Stimulated activated CD4-positive, alpha-beta T cell treated with anti-CD3 and anti-CD28 coated beads, Interleukin-1b, Interleukin-23, amount 100 ng/mL, for 48 hours (primary cell): ENCODE measurements at regions not wholly inside any gene's neighbourhood (a gene's known extent, or its start where the extent isn't known, plus 50 kb on each side); places are given as distances from the start of the nearest gene placed in this dataset.

Experiments used
- DNase-seq: peaks from one replicate; pipeline ENCODE4 v3.0.0-alpha.2; 2020

DNA sequence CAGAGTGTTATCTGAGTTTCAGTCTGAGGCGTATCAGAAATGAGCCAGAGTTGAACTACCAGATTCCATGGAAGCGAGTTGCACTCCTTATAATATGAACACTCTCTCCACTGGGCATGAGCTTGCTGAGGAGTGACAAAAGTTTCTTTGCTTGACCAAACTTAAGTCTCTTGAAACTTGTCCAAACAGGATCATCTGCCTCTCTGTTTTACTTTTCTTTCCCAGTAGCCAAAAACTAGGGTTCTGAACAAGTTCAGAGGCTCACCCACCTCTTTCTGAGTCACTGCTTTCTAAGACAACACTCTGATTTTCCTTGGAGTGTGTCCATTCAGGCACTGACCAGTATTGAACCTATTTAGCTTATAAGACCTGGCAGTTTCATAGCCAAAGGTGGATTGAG lies 233.2 kb upstream of the TCF4 start:
- no peak for DNase-seq

DNA sequence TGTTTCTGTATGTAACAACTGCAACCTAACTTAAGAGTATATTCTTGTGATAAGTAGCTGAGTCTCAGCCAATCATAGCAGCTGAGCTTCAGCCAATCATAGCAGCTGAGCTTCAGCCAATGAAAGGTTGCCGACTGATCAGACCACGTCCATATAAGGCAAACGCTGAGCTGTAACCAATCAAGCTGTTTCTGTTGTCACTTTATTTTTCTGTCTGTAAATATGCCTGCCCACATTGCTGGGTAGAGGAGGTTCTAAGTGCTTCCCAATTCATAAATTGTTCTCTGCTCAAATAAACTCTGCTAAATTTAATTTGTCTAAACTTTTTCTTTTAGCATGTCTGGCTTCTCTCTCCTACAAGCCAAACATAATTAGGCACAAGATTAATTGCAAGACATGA lies 231.5 kb upstream of the TCF4 start:
- no peak for DNase-seq

DNA sequence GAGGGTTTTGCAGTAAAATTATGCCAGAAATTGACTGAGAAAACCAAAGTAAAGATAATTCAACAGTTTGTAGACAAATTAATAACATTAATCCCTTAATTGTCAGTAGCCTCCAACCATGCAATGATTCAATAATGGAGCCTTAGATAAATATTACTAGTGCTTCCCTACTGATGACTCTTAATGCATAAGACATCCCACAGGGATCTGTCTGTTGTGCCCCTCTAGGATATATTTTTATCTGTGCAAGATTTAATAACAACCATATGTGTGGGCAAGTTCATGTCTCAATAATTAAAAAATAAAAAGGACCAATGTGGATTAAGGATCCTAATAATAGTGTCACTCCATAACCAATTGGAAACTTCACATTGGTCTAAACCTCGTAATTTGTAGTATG lies 230.3 kb upstream of the TCF4 start:
- no peak for DNase-seq

DNA sequence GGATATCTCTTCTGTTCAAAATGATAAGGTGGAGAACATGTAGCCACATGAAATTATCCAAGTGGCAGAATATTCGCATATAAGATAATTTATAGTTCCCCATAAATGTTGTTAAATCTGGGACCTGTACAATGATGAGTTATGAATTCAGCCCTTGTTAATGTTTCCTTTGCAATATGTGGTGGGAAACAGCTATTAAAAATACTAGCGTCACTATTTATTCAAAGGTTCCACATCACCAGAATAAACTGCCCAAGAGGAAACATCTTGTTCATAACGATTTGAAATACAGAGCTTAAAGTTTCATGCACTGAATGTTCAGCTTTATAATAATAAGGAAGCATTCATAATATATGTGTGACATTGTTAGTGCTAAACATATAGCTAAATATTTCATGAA lies 223.9 kb upstream of the TCF4 start:
- DNase-seq, result no peak

- DNase-seq, result no peak
Measured at GRCh38 chr18:55805666-55806065, 217.7 kb upstream of the TCF4 start.

GRCh38 chr18:55795101-55795669 lies 207.2 kb upstream of the TCF4 start:
- no peak for DNase-seq

GRCh38 chr18:55794288-55795052 lies 206.5 kb upstream of the TCF4 start:
- DNase-seq, result no peak

DNA sequence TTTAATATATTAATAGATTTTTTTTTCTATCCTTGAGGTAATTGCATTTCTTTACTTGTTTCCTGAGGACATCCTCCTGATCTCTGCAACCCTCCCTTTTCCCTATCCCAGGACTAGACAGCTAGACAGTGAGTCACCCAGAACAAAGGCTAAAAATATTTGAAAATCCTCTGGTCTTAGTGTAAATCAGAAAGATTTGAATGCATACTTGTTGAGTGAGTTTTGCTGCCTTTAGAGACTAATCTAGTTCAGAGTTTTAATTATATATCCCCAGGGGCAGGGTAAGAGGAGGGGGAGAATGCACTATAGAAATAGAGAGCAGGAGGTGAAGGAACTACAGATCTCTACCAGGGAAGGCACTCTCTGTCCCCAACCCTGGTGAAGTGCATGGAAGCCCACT lies 202.3 kb upstream of the TCF4 start:
- DNase-seq, result no peak

GRCh38 chr18:55787536-55788073 lies 199.6 kb upstream of the TCF4 start:
- DNase-seq, result no peak

- no peak for DNase-seq
Measured at GRCh38 chr18:55786651-55787272, 198.8 kb upstream of the TCF4 start.

- DNase-seq, result no peak
Measured at GRCh38 chr18:55783921-55784320, 195.9 kb upstream of the TCF4 start.

DNA sequence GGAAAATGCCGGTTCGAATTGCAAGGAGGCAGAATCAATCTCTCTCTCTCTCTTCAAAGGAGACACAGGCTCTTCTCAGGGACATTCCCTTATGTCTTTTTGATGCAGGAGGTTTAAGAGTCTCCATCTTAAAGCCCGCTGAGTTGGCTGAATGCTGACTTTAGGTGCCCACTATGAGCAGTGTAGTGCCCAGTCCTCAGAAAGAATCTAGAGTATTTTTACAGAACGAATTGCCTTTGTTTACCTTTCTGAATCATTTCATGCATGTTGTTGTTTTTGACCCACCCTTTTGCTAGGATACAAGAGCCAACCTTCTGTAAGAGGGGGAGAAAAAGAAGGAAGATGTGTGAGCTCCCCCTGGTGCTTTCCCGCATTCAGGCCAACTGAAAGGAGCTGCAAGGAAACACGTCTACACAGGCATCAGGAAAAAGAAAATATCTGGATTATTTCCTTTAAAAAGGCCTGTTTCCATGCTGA lies 193.5 kb upstream of the TCF4 start:
- DNase-seq, result no peak

DNA sequence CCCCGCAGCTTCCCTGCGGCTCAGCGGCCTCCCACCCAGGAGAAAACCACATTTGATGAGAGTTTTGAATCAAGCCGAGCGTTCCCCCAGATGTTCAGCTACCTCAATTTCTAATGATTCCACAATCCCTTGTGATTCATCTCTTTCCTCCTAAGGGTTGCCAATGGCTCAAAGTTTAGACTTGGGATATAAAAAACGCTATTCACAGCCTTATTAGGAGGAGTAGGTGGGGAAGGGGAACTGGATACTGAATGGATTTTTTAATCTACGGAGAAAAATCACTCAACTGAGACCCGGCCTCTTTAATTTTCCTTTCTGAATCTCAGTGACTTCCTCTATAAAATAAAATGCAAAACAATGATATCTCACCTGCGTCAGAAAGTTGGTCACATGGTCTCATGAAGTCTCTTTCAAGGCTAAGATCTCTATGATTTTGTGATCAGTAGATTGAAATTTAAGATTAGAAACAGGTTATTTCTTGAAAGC lies 192.6 kb upstream of the TCF4 start:
- DNase-seq, result no peak

- no peak for DNase-seq
Measured at GRCh38 chr18:55779691-55780585, 191.9 kb upstream of the TCF4 start.

DNA sequence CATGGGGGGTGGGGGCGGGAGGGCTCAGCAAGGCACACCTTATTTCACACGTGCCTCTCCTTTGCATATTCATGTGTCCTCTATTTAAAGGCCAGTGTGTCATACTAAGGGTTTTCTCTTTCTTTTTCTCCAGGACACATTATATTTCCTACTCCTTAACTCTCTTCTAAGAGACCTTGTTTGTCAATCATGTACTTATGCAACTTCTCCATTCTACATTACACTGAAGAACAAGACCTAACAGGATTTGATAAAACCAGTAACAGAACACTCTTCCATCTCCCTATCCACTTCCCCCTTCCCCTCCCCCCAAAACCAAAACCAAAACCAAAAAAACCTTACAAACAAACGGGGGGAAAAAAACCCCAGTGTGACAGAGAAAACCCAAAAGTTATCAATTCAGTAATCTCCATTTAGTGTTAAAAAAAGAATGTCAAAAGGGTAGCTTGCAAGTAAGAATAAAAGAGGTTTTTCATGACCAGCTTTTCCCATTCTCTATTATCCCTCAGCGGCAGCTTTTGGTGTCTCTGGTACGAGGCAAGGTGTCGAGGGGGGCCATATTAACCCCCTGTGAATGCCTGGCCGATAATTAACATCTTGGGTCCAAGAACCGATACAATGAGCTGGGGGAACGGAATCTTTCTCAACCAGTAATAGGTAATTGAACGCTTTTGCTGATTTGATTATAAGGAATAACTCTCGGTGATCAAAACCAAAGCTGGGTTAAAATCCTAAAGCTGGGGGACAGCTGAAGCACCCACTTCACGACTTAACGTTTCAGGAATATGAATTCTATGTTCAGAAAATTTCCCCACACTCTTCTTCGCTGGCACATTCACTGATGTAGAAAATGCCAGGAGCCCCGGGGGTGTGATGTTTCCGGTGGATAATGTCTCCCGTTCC lies 191.0 kb upstream of the TCF4 start:
- DNase-seq, result no peak

DNA sequence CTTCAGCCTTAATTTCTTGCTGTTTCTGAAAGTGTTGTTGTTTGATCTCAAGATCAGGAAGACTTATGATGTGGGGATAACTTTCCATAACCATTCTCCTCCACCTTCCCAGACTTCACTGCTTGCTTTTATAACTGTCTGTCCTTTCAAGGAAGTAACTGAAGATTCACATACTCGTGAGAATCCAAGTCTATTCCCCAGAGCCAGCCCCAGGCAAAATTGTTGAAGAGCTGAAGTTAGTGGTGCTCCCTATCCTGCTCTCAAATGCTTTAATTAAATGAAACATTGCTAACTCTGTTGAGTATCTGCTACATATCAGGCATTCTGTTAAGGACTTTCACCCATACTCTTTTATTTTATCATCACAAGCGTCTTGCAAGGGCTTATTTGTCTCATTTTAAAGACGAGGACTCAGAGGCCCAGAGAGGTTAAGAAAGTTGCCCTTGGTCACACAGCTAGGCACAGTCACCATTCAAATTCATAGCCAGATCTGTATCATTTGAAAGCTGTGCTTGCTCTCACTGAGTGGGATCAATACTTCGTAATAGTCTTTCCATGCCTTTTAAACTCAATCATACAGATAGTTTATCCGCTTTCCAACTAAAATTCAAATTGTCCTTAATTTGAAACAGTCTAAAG lies 189.8 kb upstream of the TCF4 start:
- no peak for DNase-seq

GRCh38 chr18:55775972-55776371 lies 188.0 kb upstream of the TCF4 start:
- no peak for DNase-seq

DNA sequence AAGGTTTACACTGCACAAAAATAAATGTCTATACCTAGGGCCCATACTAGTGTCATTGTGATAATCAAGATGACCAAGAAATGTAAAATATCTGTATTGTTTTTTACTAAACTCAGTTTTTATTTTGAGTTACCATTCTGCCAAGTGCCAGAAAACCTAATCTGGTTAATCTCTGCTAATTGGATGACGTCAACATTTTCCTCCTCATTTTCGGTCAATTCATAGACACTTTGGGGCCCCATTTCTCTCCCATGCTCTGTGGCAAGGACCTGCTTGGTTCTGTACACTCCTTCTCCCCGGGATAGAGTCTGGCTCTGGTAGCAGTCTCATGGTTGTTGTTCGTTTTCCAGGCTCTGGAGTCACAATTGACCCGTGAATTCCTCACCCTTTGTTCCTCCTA lies 186.5 kb upstream of the TCF4 start:
- DNase-seq, result no peak

GRCh38 chr18:55768255-55768654 lies 180.3 kb upstream of the TCF4 start:
- DNase-seq, result no peak

DNA sequence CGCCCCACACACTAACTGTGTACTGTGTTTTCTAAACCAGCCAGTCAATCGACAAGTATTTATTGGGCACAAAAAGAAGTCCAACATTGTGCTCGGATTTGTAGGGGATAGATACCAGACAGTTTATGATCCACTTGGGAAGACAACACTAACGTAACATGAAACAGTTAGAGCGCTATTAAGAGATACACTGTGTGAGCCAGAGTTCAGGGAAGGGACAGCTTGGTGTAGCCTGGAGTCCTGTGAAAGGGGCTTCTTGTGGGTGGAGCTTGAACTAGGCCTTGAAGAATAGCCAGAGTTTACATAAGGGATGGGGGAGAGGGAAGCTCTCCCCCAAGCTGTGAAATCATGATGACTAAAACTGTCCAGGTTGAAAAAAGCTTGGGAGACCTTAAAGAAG lies 176.4 kb upstream of the TCF4 start:
- DNase-seq, result no peak

DNA sequence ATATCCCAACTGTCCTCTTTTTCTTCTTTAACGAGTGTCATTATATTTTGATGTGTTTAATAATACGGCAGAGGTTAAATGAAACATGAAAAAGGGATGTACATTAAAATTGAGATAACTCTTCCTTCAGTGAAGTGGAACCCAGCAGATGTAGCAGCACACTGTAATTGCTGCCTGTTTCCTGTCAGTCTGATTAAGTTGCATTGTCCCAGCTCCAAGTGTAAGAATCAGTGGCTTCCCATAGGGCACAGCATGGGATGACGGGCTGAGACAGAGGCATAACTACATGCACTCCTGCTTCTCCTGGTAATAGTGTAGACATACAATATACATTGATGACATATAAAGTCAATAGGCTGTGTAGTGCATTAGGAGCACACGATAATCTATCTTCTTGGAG lies 175.8 kb upstream of the TCF4 start:
- DNase-seq, result no peak
